ENCODE measurements at regions not wholly inside any gene's neighbourhood (a gene's known extent, or its start where the extent isn't known, plus 50 kb on each side); places are given as distances from the start of the nearest gene placed in this dataset.

- TF ChIP-seq CTCF (IDR thresholded peaks at IDR 0.05; ENCODE audit: borderline replicate concordance, insufficient read depth, low read depth, low read length): 0 out of 2 replicates have a peak, but pooled peaks have one; percentile 1
- H3K4me3 ChIP-seq (ENCODE audit: low read depth, low read length): no peak overlapping the region
Observed at GRCh38 chr6:56891754-56892153, 63.2 kb upstream of the BEND6 start.

- TF ChIP-seq CTCF (IDR thresholded peaks at IDR 0.05; ENCODE audit: borderline replicate concordance, insufficient read depth, low read depth, low read length): no peak
- no peak overlapping the region for H3K4me3 ChIP-seq (ENCODE audit: low read depth, low read length)
Observed at GRCh38 chr6:56890683-56891429, 64.1 kb upstream of the BEND6 start.

- no peak overlapping the region for H3K4me3 ChIP-seq (ENCODE audit: low read depth, low read length)
- no peak for TF ChIP-seq CTCF (IDR thresholded peaks at IDR 0.05; ENCODE audit: borderline replicate concordance, insufficient read depth, low read depth, low read length)
Observed at GRCh38 chr6:56890066-56890465, 64.8 kb upstream of the BEND6 start.

GRCh38 chr6:56889492-56889891, 65.4 kb upstream of the BEND6 start:
- H3K4me3 ChIP-seq (ENCODE audit: low read depth, low read length): no peak overlapping the region
- no peak for TF ChIP-seq CTCF (IDR thresholded peaks at IDR 0.05; ENCODE audit: borderline replicate concordance, insufficient read depth, low read depth, low read length)

- no peak overlapping the region for H3K4me3 ChIP-seq (ENCODE audit: low read depth, low read length)
- no peak for TF ChIP-seq CTCF (IDR thresholded peaks at IDR 0.05; ENCODE audit: borderline replicate concordance, insufficient read depth, low read depth, low read length)
Observed at GRCh38 chr6:56888687-56889086, 66.2 kb upstream of the BEND6 start.

- no peak for TF ChIP-seq CTCF (IDR thresholded peaks at IDR 0.05; ENCODE audit: borderline replicate concordance, insufficient read depth, low read depth, low read length)
- no peak overlapping the region for H3K4me3 ChIP-seq (ENCODE audit: low read depth, low read length)
Observed at GRCh38 chr6:56887086-56887485, 67.8 kb upstream of the BEND6 start.

GRCh38 chr6:56877922-56878321, 77.0 kb upstream of the BEND6 start:
- H3K4me3 ChIP-seq (ENCODE audit: low read depth, low read length): no peak overlapping the region
- TF ChIP-seq CTCF (IDR thresholded peaks at IDR 0.05; ENCODE audit: borderline replicate concordance, insufficient read depth, low read depth, low read length): no peak

Data from GM12875 (cell line).